Endothelial cell of umbilical vein (primary cell): ENCODE measurements at regions not wholly inside any gene's neighbourhood (a gene's known extent, or its start where the extent isn't known, plus 50 kb on each side); places are given as distances from the start of the nearest gene placed in this dataset.

Experiments used
- BruUV-seq: library from RNA; stranded (reverse); fragments of 400-500 nt; replicated peaks from 2 replicates; lab custom pipeline; 2021; lab: Mats Ljungman, UMichigan
- CTCF ChIA-PET: fragments of 300-600, 350-600 bp; sonication (Branson Sonifier 250); formaldehyde crosslinking; loops from one replicate; lab custom pipeline; 2021; ENCODE audit warnings: antibody characterized with exemption, inconsistent platforms; lab: Charles Lee
- POLR2A ChIA-PET: fragments of 300-600, 350-600 bp; sonication (Branson Sonifier 250); formaldehyde crosslinking; loops from one replicate; lab custom pipeline; 2021; ENCODE audit warnings: antibody characterized with exemption, inconsistent platforms; lab: Charles Lee
- DNase-seq: peaks from one replicate; pipeline ENCODE4 v3.0.0-alpha.2; 2011; ENCODE audit warnings: low read depth, low spot score
- FAIRE-seq: peaks from 2 replicates; lab custom pipeline; 2011; peaks lifted over from hg19 to GRCh38; lab: Jason Lieb, UNC
- H2AFZ ChIP-seq: 2 replicates; pipeline ENCODE4 v1.6.0; 2012; ENCODE audit warnings: low read depth, low read length, control low read depth, inconsistent platforms
- H3K27ac ChIP-seq: 2 replicates; pipeline ENCODE4 v1.5.1; 2011; ENCODE audit warnings: low read depth, mild to moderate bottlenecking, control low read depth, low read length, moderate library complexity; ENCODE audit not compliant: insufficient read depth
- H3K27me3 ChIP-seq, 2 experiments: 2 replicates each; pipeline versions ENCODE4 v1.6.0 to v1.6.1; 2011; ENCODE audit warnings: low read length in 2 of 2, mixed read lengths in 1 of 2; ENCODE audit not compliant: control insufficient read depth in 2 of 2, insufficient read depth in 2 of 2
- H3K36me3 ChIP-seq, 2 experiments: 2 replicates in 1 of 2; 3 replicates in 1 of 2; pipeline ENCODE4 v1.5.1; 2011; ENCODE audit warnings: low read length in 2 of 2, mild to moderate bottlenecking in 1 of 2, moderate library complexity in 1 of 2; ENCODE audit not compliant: control insufficient read depth in 2 of 2, insufficient read depth in 2 of 2; ENCODE audit errors: extremely low read depth in 1 of 2
- H3K4me1 ChIP-seq: 3 replicates; pipeline ENCODE4 v1.5.1; 2011; ENCODE audit warnings: mild to moderate bottlenecking, low read length; ENCODE audit not compliant: control insufficient read depth, insufficient read depth; ENCODE audit errors: extremely low read depth
- H3K4me2 ChIP-seq: 2 replicates; pipeline ENCODE4 v1.6.1; 2011; ENCODE audit warnings: low read length, control low read depth, mixed read lengths; ENCODE audit not compliant: insufficient read depth
- H3K4me3 ChIP-seq, 3 experiments: fragments of 200-600 bp in 1 of 3; sonication (generic), shearing (Covaris generic) in 1 of 3; replicated peaks in 1 of 3; 2 replicates each; pipeline ENCODE4 v1.5.1; 2011 to 2016; ENCODE audit warnings: control low read depth in 3 of 3, low read length in 3 of 3, mild to moderate bottlenecking in 2 of 3, inconsistent platforms in 1 of 3, low read depth in 1 of 3, moderate library complexity in 1 of 3; ENCODE audit not compliant: insufficient read depth in 1 of 3
- H3K79me2 ChIP-seq: 2 replicates; pipeline ENCODE4 v1.6.0; 2012; ENCODE audit warnings: low read length, inconsistent platforms; ENCODE audit not compliant: control insufficient read depth, insufficient read depth
- H3K9ac ChIP-seq: replicated peaks from 2 replicates; pipeline ENCODE3; 2011; ENCODE audit warnings: low read length, control low read depth; ENCODE audit not compliant: insufficient read depth; ENCODE audit errors: extremely low read depth
- H3K9me1 ChIP-seq: replicated peaks from 3 replicates; pipeline ENCODE4 v1.6.0; 2011; ENCODE audit warnings: mild to moderate bottlenecking, low read length; ENCODE audit not compliant: control insufficient read depth, insufficient read depth; ENCODE audit errors: extremely low read depth
- H3K9me3 ChIP-seq: replicated peaks from 2 replicates; pipeline ENCODE4 v1.5.1; 2012; ENCODE audit warnings: low read length, inconsistent platforms; ENCODE audit not compliant: control insufficient read depth, insufficient read depth
- H4K20me1 ChIP-seq: replicated peaks from 2 replicates; pipeline ENCODE3; 2011; ENCODE audit warnings: mild to moderate bottlenecking, low read length; ENCODE audit not compliant: control insufficient read depth, insufficient read depth; ENCODE audit errors: extremely low read depth
- CTCF ChIP-seq, 2 donors: IDR thresholded peaks; 1 replicate in 1 of 2; 2 replicates in 1 of 2; pipeline ENCODE4 v1.5.1; 2011; ENCODE audit warnings: low read length in 2 of 2, mild to moderate bottlenecking in 2 of 2, moderate library complexity in 2 of 2, control low read depth in 1 of 2, inconsistent platforms in 1 of 2, low read depth in 1 of 2; ENCODE audit not compliant: insufficient read depth in 1 of 2; ENCODE audit errors: extremely low read depth in 1 of 2
- EZH2 ChIP-seq: IDR thresholded peaks from 2 replicates; pipeline ENCODE4 v1.6.1; 2012; ENCODE audit warnings: borderline replicate concordance, low read depth, mild to moderate bottlenecking, moderate library complexity, low read length, inconsistent platforms; ENCODE audit not compliant: severe bottlenecking
- FOS ChIP-seq: IDR thresholded peaks from 2 replicates; pipeline ENCODE4 v1.6.1; 2011; ENCODE audit warnings: mild to moderate bottlenecking, low read length, moderate library complexity, borderline replicate concordance; ENCODE audit not compliant: insufficient read depth
- GATA2 ChIP-seq: IDR thresholded peaks from 2 replicates; pipeline ENCODE4 v1.7.0; 2011; ENCODE audit warnings: low read depth, mild to moderate bottlenecking, moderate library complexity, mixed read lengths, low read length; ENCODE audit not compliant: insufficient read length, insufficient read depth
- JUN ChIP-seq: IDR thresholded peaks from 2 replicates; pipeline ENCODE4 v1.6.1; 2011; ENCODE audit warnings: borderline replicate concordance, low read depth; ENCODE audit not compliant: insufficient read length, insufficient read depth
- MAX ChIP-seq: IDR thresholded peaks from 2 replicates; pipeline ENCODE4 v1.6.1; 2011; ENCODE audit not compliant: insufficient read depth, insufficient read length
- MYC ChIP-seq: IDR thresholded peaks from one replicate; pipeline ENCODE4 v1.6.1; 2011; ENCODE audit warnings: mild to moderate bottlenecking, low read depth, low read length
- POLR2AphosphoS5 ChIP-seq: IDR thresholded peaks from 2 replicates; pipeline ENCODE4 v1.6.1; 2012; ENCODE audit warnings: low read depth, mild to moderate bottlenecking, control low read depth, low read length, moderate library complexity; ENCODE audit not compliant: insufficient read depth
- dilution Hi-C: fragments of 300-500 bp; cut with MboI; formaldehyde crosslinking; loops from one replicate; pipeline ENCODE4 v1.15.0; 2019; ENCODE audit warnings: low sequenced_read_pairs; ENCODE audit not compliant: extremely low pct_ligation_motif_present
- intact Hi-C: fragments of 100-400 bp; cut with micrococcal nuclease; formaldehyde crosslinking; loops from one replicate; pipeline ENCODE4 v1.10.0; 2022

- Histone ChIP-seq H3K4me3 (no peak overlapping the region), H3K27ac (no peak overlapping the region), H3K36me3 (no peaks in the 10 kb centered on the region), H3K9me1 (no peaks in the 10 kb centered on the region), H3K9ac (no peak overlapping the region), H4K20me1 (no peaks in the 10 kb centered on the region), H2AFZ (no peak overlapping the region), H3K9me3 (no peaks in the 10 kb centered on the region), H3K4me2 (no peak overlapping the region), H3K27me3 (no peaks in the 10 kb centered on the region), H3K79me2 (no peaks in the 10 kb centered on the region), H3K4me1 (no peaks in the 10 kb centered on the region)
- ChIA-PET CTCF (no interaction called here), POLR2A (no interaction called here)
- FAIRE-seq = no peak
- DNase-seq = no peak
- dilution Hi-C loops = no loop called here
- BruUV-seq = no TSS peak
- TF ChIP-seq JUN = no peak
- TF ChIP-seq EZH2 = no peak
- TF ChIP-seq FOS = no peak
- no peak for TF ChIP-seq POLR2AphosphoS5
- no peak for TF ChIP-seq MYC
- no peak for TF ChIP-seq GATA2
- TF ChIP-seq CTCF (IDR thresholded peaks at IDR 0.05; ENCODE audit: extremely low read depth in 1 of 2, insufficient read depth in 1 of 2, low read depth in 1 of 2, low read length in 2 of 2) = no peak
- no peak for TF ChIP-seq MAX
- intact Hi-C loops = no loop called here
Observed at GRCh38 chr2:21198637-21199036, 74.9 kb downstream of the TDRD15 start.
